Activated CD8-positive, alpha-beta T cell treated with anti-CD3 and anti-CD28 coated beads, Interleukin-2, amount 10 ng/mL, durations not matched to agents 7 days and 5 days (primary cell): ENCODE measurements at regions not wholly inside any gene's neighbourhood (a gene's known extent, or its start where the extent isn't known, plus 50 kb on each side); places are given as distances from the start of the nearest gene placed in this dataset.

Source experiments
- ATAC-seq: fragments of 150-1000 bp; cut with Tn5 transposase; one replicate; pipeline ENCODE4 v1.10.0; 2021; ENCODE audit warnings: moderate library complexity
- CTCF ChIA-PET: fragments of 350-600 bp; sonication (Branson Sonifier 250); formaldehyde crosslinking; loops from one replicate; lab custom pipeline; 2021; ENCODE audit warnings: antibody characterized with exemption; lab: Charles Lee
- POLR2A ChIA-PET: fragments of 350-600 bp; sonication (Branson Sonifier 250); formaldehyde crosslinking; loops from one replicate; lab custom pipeline; 2021; ENCODE audit warnings: antibody characterized with exemption; lab: Charles Lee
- DNase-seq: peaks from one replicate; pipeline ENCODE4 v3.0.0-alpha.2; 2020
- H3K27ac Mint-ChIP-seq: one replicate; pipeline ENCODE4 v1.8.0; 2021; ENCODE audit warnings: mild to moderate bottlenecking, mixed read lengths
- H3K27me3 Mint-ChIP-seq: one replicate; pipeline ENCODE4 v1.8.0; 2021; ENCODE audit warnings: low read depth, mixed read lengths
- H3K36me3 Mint-ChIP-seq: one replicate; pipeline ENCODE4 v1.8.0; 2021; ENCODE audit warnings: low read depth, mixed read lengths
- H3K4me1 Mint-ChIP-seq: one replicate; pipeline ENCODE4 v1.8.0; 2021; ENCODE audit warnings: low read depth, mixed read lengths
- H3K4me3 Mint-ChIP-seq: one replicate; pipeline ENCODE4 v1.8.0; 2021; ENCODE audit warnings: mild to moderate bottlenecking, mixed read lengths
- H3K9me3 Mint-ChIP-seq: one replicate; pipeline ENCODE4 v1.8.0; 2022; ENCODE audit warnings: mixed read lengths; ENCODE audit not compliant: insufficient read depth

DNA sequence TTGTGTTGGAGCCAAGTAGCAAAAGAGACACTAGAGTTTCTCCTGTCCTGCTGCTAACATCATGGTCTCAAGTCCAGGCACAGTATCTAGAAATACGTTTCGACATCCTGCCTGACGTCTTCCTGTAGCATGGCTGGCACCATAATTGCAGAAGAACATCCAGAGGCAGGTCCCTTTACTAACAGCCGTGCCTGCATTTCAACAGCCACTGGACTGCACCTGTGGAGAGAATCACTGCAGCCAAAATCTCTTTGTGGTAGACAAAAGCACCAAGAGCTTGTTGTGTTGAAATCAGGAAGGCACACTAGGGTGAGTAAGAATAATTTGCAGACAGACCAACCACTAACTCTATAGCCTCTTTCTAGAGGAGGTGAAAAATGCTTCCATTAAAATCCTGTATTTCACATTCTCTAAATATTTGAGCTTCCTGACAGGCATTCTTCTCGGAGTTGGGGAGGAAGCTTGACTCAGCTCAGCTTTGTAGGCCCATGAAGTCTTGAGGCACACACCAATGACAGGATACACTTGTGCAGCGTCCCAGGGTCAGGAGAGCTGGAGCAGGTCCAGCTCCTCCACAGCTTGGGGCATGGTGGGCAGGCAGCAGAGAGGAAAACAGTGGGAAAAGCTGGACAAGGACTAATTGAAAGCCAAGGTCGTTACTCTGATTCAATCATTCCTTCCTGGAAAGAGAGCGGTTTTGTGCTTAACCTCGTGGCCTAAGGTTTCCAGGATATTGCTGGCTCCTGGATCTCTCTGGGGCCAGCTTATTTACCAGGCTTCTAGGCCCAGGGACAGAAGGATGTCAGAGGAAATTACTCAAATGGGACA lies 244.9 kb downstream of the FAM43A start:
- CTCF ChIA-PET: no interaction called here
- Mint-ChIP-seq H3K36me3 (no peaks in the 10 kb centered on the region), H3K9me3 (no peaks in the 10 kb centered on the region), H3K4me1 (no peaks in the 10 kb centered on the region), H3K27ac (no peak overlapping the region), H3K27me3 (no peaks in the 10 kb centered on the region), H3K4me3 (no peak overlapping the region)
- ATAC-seq (no peak), DNase-seq (no peak)
- POLR2A ChIA-PET: no interaction called here

DNA sequence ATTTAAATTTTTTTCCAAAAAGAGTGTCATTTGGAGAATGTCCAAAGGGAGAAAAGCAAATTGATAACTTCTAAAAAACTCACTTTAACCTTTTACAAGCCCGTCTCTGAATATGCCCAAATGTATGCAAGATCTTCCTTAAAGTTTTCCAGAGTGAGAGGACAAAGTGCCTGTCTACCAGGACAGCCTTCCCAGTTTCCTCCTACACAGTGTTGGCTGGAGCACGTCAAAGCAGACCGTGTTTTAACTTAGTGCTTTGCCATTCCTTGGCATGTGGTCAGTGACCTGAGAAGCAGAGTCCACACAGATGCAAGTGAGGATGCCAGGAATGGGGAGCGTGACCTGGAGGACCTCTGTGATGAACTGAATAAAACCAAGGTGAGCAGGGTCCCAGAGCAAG lies 245.7 kb downstream of the FAM43A start:
- Mint-ChIP-seq H3K9me3 (no peaks in the 10 kb centered on the region), H3K4me1 (no peaks in the 10 kb centered on the region), H3K27ac (no peak overlapping the region), H3K27me3 (no peaks in the 10 kb centered on the region), H3K36me3 (no peaks in the 10 kb centered on the region), H3K4me3 (no peak overlapping the region)
- ChIA-PET CTCF (no interaction called here), POLR2A (no interaction called here)
- ATAC-seq (no peak), DNase-seq (no peak)

DNA sequence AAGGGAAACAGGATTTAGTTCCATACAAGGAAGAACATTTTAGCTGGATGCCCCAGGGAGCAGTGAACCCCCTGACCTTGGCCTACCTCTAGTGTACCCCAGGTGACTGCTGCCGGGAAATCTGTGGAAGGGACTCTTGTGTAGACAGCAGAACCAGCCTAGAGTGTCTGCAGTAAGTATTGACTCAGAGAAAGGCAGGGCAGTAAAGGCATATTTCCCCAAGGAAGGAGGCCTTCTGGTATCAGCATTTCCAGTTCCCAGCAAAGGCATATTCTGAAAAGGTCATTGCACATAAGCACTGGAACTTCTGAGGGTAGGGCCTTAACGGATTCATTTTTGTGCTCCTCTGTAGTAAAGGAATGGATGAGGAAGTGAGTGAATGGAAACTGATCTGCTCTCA lies 246.2 kb downstream of the FAM43A start:
- Mint-ChIP-seq H3K9me3 (no peaks in the 10 kb centered on the region), H3K4me1 (no peaks in the 10 kb centered on the region), H3K27ac (no peak overlapping the region), H3K4me3 (no peak overlapping the region), H3K36me3 (no peaks in the 10 kb centered on the region), H3K27me3 (no peaks in the 10 kb centered on the region)
- ChIA-PET POLR2A (no interaction called here), CTCF (no interaction called here)
- ATAC-seq (no peak), DNase-seq (no peak)

DNA sequence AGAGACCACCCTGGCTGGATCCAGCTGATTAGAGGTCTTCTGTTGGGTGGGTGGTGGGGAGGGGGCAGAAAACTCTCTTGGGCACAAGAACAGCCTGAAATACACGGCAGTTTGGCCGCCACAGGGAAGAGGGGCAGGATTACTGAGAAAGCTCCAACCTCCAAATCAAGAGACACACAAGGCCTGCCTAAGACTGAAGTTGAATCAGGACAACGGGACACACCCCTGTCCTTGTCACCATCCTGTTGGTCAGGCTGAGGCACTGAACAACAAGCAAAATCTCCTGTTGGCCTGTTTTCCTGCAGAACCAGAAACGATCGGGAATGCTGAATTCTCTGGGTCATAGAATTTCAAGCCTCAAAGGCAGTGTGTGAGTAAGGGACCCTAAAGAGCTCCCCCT lies 247.8 kb downstream of the FAM43A start:
- no peaks in the 10 kb centered on the region for H3K27me3 Mint-ChIP-seq
- no peak overlapping the region for H3K27ac Mint-ChIP-seq
- no peaks in the 10 kb centered on the region for H3K36me3 Mint-ChIP-seq
- no peak for DNase-seq
- no peak overlapping the region for H3K4me3 Mint-ChIP-seq
- H3K4me1 Mint-ChIP-seq: no peaks in the 10 kb centered on the region
- ATAC-seq: no peak
- no peaks in the 10 kb centered on the region for H3K9me3 Mint-ChIP-seq
- CTCF ChIA-PET: no interaction called here
- POLR2A ChIA-PET: no interaction called here

DNA sequence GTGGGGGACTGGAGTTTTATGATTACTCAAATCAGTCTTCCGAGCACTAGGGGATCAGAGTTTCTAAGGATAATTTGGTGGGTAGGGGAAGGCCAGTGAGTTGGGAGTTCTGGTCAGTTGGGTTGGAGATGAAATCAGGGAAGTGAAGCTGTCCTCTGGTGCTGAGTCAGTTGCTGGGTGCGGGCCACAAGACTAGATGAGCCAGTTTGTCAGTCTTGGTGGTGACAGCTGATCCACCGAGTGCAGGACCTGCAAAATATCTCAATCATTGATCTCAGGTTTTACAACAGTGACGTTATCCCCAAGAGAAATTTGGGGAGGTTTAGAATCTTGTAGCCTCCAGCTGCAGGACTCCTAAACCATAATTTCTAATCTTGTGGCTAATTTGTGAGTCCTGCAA lies 249.4 kb downstream of the FAM43A start:
- CTCF ChIA-PET: interaction anchor here (0.6 kb wide), 1 partner anchor 20 kb away, joined by 3 read pairs; no protein-coding TSS in a partner anchor
- Mint-ChIP-seq H3K4me3 (no peak overlapping the region), H3K36me3 (no peaks in the 10 kb centered on the region), H3K9me3 (no peaks in the 10 kb centered on the region), H3K4me1 (no peaks in the 10 kb centered on the region), H3K27ac (no peak overlapping the region), H3K27me3 (no peaks in the 10 kb centered on the region)
- DNase-seq: no peak
- no peak for ATAC-seq
- POLR2A ChIA-PET: no interaction called here

DNA sequence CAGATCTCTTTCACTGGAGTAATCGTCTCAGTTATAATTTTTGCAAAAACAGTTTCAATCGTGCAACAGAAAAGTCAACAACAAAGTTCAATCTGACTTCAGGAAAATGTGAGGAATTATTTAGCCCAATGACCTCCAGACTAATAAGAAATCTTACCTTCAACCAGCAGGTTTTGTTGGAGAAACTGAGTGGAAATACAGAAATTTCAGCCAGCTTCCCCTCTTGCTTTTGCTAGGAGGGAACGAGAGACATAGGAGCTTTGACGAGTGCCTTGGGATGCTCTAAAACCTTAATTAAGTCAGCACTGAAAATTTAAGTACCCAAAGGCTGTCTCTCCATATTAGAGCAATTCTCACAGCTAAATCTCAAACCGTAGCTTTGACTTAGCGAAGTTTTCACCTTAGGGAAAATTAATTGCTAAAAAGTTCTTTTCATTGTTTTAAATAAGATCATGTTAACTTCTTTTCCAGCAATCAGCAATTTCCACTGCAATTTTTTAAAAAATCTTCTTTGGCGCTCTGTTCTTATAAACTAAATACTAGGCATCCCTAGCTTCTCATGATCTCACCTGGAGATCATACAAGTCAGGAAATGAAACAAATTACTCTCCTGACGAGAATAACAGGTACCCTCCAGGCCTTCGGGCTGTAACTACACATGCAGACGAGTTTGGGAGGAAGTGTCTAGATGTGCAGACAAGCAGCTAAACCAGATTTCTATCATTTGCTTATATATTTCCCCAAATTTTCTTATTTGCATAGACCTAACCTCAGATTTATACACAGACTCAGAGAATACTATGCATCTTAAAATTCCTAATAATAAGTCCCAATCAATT lies 250.2 kb downstream of the FAM43A start:
- Mint-ChIP-seq H3K9me3 (no peaks in the 10 kb centered on the region), H3K27me3 (no peaks in the 10 kb centered on the region), H3K4me1 (no peaks in the 10 kb centered on the region), H3K27ac (no peak overlapping the region), H3K4me3 (no peak overlapping the region), H3K36me3 (no peaks in the 10 kb centered on the region)
- ATAC-seq (no peak), DNase-seq (no peak)
- CTCF ChIA-PET: interaction anchor here (0.6 to 1.2 kb wide), 2 partner anchors 20 to 248 kb away, joined by 3 to 4 read pairs; no protein-coding TSS in a partner anchor
- POLR2A ChIA-PET: no interaction called here

DNA sequence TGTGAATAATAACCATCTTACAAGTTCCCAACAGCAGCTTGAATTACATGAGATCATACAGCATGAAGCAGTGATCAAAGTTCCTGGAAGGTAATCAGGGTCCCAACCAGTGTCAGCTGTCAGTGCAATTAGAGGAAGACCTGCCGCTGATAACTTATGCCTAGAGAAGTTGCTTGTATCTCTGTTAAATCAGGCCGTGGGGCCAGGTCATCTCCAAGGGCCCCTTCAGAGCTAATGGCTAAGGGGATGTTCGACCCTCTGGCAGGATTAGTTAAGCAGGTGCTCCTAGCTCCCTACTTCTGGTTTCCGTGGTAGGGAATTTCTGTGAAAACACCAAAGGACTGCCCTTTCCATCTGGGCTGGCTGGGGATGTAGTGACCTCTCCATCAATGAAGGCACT lies 251.0 kb downstream of the FAM43A start:
- DNase-seq: no peak
- Mint-ChIP-seq H3K27ac (no peak overlapping the region), H3K4me1 (no peaks in the 10 kb centered on the region), H3K9me3 (no peaks in the 10 kb centered on the region), H3K27me3 (no peaks in the 10 kb centered on the region), H3K4me3 (no peak overlapping the region), H3K36me3 (no peaks in the 10 kb centered on the region)
- POLR2A ChIA-PET: no interaction called here
- no peak for ATAC-seq
- CTCF ChIA-PET: interaction anchor here (1.2 kb wide), 1 partner anchor 249 kb away, joined by 4 read pairs; no protein-coding TSS in a partner anchor

DNA sequence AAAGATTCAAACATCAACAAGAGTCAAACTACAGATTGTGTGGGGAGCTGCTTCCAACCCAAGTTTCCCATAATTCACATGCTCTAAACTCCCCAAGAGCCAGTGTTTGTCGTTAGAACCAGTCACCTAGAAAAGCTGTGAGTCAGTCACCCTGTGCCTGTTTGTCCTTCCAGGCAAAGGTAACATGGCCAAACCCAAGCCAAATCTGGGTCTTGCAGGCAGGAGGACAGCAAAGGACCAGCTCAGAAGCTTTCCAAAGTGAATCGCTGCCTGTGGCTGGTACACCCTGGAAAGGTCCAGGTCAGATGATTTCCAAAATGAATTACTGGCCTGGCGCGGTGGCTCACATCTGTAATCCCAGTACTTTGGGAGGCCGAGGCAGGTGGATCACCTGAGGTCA lies 251.5 kb downstream of the FAM43A start:
- H3K27ac Mint-ChIP-seq: no peak overlapping the region
- H3K36me3 Mint-ChIP-seq: no peaks in the 10 kb centered on the region
- ChIA-PET POLR2A (no interaction called here), CTCF (interaction anchor here (1.2 kb wide), 1 partner anchor 250 kb away, joined by 4 read pairs; no protein-coding TSS in a partner anchor)
- no peaks in the 10 kb centered on the region for H3K9me3 Mint-ChIP-seq
- H3K27me3 Mint-ChIP-seq: no peaks in the 10 kb centered on the region
- ATAC-seq (no peak), DNase-seq (no peak)
- H3K4me1 Mint-ChIP-seq: no peaks in the 10 kb centered on the region
- no peak overlapping the region for H3K4me3 Mint-ChIP-seq

DNA sequence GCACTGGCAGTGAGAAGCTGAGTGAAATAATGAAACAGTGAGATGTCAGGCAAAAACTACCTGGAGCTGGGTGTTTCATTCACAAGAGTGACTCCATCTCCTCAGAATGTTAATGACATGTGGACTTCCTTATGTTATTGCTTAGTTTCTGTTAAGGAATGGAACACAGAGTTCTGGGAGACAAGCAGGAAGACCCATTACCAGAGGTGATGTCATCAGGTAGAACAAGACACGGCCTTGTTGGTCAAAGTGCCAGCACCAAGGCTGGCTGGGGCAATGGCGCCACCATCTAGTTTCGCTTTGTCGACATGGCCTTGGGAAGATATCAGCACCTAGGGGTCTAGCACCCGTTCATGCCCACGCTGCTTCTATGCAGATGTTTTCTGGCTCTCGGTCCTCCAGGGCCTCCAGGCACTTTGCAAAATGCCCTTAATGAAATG lies 252.2 kb downstream of the FAM43A start:
- ATAC-seq: no peak
- no peak overlapping the region for H3K4me3 Mint-ChIP-seq
- no peaks in the 10 kb centered on the region for H3K27me3 Mint-ChIP-seq
- no peaks in the 10 kb centered on the region for H3K9me3 Mint-ChIP-seq
- ChIA-PET POLR2A (no interaction called here), CTCF (no interaction called here)
- H3K4me1 Mint-ChIP-seq: no peaks in the 10 kb centered on the region
- DNase-seq: no peak
- H3K27ac Mint-ChIP-seq: no peak overlapping the region
- H3K36me3 Mint-ChIP-seq: no peaks in the 10 kb centered on the region

DNA sequence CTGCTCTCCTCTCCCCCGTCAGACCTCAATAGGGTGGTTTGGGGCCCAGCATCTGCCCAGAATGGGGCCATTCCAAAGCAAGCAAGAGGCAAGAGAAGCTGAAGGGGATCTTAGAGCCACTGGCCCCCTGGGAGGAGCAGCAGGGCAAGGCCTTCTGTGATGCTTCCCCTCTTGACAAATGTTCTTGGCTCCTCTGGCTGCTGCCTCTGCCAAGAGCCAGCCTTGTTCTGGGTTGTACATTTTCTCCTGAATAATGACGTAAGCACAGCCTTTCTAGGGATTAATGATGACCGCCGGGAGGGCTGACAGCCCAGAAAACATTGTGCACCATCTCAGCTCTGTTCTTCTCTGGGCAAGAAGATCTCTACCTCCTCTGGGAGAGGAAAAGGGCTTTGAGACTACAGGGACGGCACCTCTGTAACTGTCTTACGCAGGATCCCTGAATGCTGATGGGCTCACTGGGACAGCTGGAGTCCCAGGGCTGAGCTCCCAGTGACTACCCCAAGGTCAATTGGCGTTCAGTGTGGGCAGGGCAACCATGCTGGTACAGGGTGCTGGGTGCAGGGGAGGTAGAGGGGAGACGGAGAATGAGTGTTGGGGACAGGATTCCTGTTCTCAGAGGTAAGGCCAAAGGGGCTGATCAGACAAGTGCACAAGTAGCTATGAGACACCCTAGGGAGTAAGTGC lies 253.3 kb downstream of the FAM43A start:
- no peak for ATAC-seq
- Mint-ChIP-seq H3K27ac (no peak overlapping the region), H3K4me3 (no peak overlapping the region), H3K4me1 (no peaks in the 10 kb centered on the region), H3K36me3 (no peaks in the 10 kb centered on the region), H3K9me3 (no peaks in the 10 kb centered on the region), H3K27me3 (no peaks in the 10 kb centered on the region)
- ChIA-PET CTCF (no interaction called here), POLR2A (no interaction called here)
- no peak for DNase-seq

DNA sequence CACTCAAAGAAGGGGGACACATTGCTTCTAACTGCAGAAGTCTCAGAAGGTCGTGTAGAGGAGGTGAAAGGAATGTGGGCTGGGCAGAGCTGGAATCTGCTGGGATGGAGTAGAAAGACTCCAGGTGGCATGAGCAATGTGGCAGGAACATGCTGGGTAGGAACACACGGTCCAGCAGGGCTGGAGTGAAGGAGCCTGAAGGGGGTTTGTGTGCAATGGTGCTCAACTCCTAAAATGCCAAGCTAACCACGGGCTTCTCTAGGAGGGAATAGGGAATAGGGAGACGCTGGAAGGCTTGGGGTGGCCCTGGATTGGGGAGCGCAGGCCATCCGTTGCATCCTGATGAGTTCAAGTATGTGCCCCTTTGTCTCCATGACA lies 253.8 kb downstream of the FAM43A start:
- Mint-ChIP-seq H3K27me3 (no peaks in the 10 kb centered on the region), H3K36me3 (no peaks in the 10 kb centered on the region), H3K9me3 (no peaks in the 10 kb centered on the region), H3K4me1 (no peaks in the 10 kb centered on the region), H3K27ac (no peak overlapping the region), H3K4me3 (no peak overlapping the region)
- ChIA-PET POLR2A (no interaction called here), CTCF (no interaction called here)
- DNase-seq (no peak), ATAC-seq (no peak)
